GM18520 (cell line): ENCODE measurements at regions not wholly inside any gene's neighbourhood (a gene's known extent, or its start where the extent isn't known, plus 50 kb on each side); places are given as distances from the start of the nearest gene placed in this dataset.

ENCODE experiments used
- ATAC-seq: cut with Tn5 transposase; IDR thresholded peaks from one replicate; pipeline ENCODE4 v1.9.1; 2021; ENCODE audit not compliant: unreplicated experiment

DNA sequence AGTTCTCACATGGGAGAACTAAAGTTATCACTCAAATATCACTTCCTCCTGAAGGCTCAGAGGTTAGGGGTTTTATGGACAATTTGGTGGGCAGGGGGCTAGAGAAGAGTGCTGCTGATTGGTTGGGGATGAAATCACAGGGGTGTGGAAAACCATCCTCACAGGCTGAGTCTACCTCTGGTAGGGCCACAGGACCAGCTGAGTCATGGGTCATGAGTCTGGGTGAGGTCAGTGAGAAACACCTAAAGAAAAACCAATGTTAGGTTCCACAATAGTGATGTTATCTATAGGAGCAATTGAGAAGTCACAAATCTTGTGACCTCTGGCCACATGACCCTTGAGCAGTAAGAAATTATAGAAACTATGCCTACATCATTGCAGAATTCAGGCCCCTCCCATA lies 203.3 kb upstream of the TARS1 start:
- ATAC-seq, result no peak

- no peak for ATAC-seq
Observed at GRCh38 chr5:33238826-33239695, 201.7 kb upstream of the TARS1 start.

- no peak for ATAC-seq
Observed at GRCh38 chr5:33240558-33240957, 200.2 kb upstream of the TARS1 start.

GRCh38 chr5:33241802-33242201 lies 199.0 kb upstream of the TARS1 start:
- ATAC-seq, result no peak

- ATAC-seq, result peak; percentile 38
Observed at GRCh38 chr5:33242277-33242676, 198.5 kb upstream of the TARS1 start.

DNA sequence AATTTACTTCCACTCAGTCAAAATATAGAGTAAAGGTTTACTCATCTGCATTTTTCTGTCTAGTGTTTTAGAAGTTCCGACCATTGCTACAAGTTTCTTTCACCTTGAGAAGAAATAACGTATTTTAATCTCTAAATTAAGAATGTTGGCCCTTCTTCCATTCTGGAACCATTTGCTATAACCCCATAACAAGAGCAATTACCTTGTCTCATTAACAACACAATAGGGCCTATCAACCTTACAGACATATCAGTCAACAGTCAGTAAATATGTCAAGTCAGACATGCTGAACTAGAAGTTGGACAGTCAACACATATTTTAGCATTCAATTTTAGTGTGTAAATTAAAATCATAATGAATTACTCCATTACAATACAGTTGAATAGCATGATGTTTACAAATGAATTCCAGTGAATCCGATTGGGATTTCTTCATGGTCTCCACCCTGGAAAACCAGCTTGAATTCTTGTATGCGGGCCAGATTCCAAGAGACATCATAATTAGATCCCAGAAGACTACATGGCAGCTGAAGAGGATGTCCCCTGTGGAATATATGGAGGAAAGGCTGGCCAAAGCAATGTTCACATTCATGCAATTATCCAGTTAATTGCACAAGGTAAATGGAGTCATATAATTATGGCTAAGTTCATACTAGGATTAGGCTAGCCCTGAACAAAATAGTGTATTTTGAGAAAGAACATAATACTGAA lies 196.2 kb upstream of the TARS1 start:
- no peak for ATAC-seq

GRCh38 chr5:33254579-33254978 lies 186.2 kb upstream of the TARS1 start:
- no peak for ATAC-seq

- ATAC-seq, result no peak
Observed at GRCh38 chr5:33257807-33258429, 182.8 kb upstream of the TARS1 start.

DNA sequence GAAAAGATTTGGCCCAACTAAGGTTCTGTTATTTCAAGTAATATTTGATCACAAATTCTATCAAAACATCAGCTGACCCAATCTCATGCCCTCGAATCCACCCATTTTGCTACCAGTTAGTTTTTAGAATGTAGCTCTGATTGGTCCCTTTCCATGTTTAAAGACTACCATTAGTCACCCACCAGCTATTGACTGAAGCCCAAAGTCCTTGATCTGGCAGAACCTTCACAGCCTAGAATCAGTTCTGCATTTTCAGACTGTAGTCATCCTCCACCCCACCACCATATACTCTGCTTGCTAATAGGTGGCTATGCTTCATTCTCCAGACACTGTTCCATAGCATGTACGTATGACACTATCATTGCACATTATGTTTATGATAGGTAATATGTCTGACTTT lies 182.2 kb upstream of the TARS1 start:
- ATAC-seq, result no peak

DNA sequence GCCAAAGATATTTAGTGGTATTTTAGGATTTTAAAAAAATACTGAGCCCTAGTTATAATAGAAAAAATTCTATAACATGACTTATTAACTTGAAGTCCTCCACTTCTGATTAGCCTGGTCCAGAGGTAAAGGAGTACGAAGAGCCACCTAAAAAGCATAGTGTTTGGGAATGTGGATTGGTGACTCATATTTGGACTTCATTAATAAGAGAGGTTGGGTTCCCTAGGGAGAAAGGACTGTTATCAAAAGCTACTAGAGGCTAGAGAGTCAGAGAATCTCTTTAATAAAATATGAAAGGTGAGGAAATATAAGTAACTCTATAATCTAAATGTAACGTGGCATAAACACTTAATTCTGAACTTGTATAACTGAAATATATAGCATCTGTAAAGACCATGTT lies 180.7 kb upstream of the TARS1 start:
- no peak for ATAC-seq

DNA sequence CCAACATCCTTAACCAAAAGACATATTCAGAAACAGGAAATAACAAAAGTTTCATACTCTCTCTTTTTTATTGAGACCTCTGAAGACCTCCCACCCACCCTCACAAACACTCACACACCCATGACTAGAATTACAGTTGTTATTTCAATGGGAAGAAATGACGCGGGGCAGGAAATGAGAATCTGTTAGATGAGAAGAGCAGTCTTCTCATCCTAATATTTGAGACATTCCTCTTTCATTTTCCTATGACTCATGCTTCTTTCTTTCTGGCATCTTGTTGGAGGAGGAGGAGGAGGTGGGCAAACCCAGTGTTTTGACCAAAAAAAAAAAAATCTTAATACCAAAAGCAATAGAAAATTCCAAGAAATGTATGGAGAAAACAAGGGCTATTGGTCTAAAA lies 179.5 kb upstream of the TARS1 start:
- ATAC-seq, result no peak

GRCh38 chr5:33261747-33262146 lies 179.0 kb upstream of the TARS1 start:
- no peak for ATAC-seq

GRCh38 chr5:33267801-33268200 lies 173.0 kb upstream of the TARS1 start:
- no peak for ATAC-seq

GRCh38 chr5:33268374-33268773 lies 172.4 kb upstream of the TARS1 start:
- no peak for ATAC-seq

GRCh38 chr5:33270671-33271070 lies 170.1 kb upstream of the TARS1 start:
- no peak for ATAC-seq

- no peak for ATAC-seq
Observed at GRCh38 chr5:33271606-33272005, 169.2 kb upstream of the TARS1 start.

DNA sequence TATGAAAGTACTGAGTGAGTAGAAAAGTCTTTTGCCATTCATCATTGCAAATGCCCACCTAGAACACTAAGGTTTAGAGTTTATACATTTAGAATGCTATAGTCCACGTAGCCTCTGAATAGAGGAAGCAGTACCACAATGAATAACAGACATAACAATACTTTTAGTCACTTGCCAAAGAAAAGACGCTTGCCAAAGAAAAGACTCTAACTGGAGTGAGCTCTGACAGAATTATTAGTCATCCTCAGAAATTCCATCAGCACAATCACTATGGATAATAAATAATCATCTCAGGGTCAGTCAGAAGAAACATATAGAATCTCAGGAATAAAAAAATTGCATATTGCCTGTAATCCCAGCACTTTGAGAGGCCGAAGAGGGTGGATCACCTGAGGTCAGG lies 168.5 kb upstream of the TARS1 start:
- ATAC-seq, result no peak

DNA sequence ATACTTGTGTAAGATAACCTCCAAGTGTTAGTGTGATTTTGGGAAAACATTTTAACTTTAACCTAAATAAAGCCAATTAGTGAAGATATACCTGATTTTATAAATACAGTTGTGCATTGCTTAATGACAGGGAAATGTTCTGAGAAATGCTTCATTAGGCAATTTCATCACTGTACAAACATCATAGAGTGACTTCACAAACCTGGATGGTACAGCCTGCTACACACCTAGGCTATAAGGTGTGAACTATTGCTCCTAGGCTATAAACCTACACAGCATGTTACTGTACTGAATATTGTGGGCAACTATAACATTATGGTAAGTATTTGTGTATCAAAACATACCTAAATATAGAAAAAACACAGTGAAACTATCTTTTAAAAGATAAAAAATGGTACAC lies 166.8 kb upstream of the TARS1 start:
- no peak for ATAC-seq

DNA sequence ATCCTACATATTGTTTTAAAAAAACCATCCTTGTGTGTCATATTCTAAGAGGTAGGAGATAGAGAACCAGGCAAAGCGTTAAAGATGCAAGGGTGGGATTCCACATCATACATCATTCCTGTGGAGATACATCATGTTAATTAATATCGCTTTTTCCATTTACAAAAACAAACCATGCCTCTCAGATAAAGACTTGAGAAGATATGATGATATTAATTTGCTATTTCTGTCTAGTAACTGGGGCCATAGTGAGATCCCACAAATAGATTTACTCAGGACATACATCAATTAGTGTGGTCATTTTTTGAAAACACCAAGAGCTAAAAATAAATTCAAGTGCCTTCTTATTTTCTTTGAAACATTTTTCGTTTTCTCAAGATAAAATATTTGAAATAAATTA lies 165.4 kb upstream of the TARS1 start:
- ATAC-seq, result no peak

GRCh38 chr5:33275921-33276627 lies 164.7 kb upstream of the TARS1 start:
- ATAC-seq, result no peak

GRCh38 chr5:33276628-33276950 lies 164.2 kb upstream of the TARS1 start:
- no peak for ATAC-seq
